Adrenal gland (tissue), 5 donors: ENCODE measurements at regions not wholly inside any gene's neighbourhood (a gene's known extent, or its start where the extent isn't known, plus 50 kb on each side); places are given as distances from the start of the nearest gene placed in this dataset.

Experiments used
- POLR2A ChIP-seq, 2 donors: fragments of 450-650 bp; IDR thresholded peaks; one replicate each; pipeline ENCODE4 v1.6.1; 2017; ENCODE audit warnings: antibody characterized with exemption in 2 of 2, mild to moderate bottlenecking in 2 of 2, moderate library complexity in 1 of 2
- TF ChIP-seq, protein P1 (sequence below), 6 experiments: fragments of 450-650 bp in 4 of 6; fragments of 200-600 bp in 2 of 6; sonication (generic) in 1 of 6; IDR thresholded peaks; 1 replicate in 5 of 6; 2 replicates in 1 of 6; pipeline versions ENCODE4 v1.5.1 to v1.8.0; 2016 to 2021; ENCODE audit warnings: antibody characterized with exemption in 6 of 6, mild to moderate bottlenecking in 2 of 6, moderate library complexity in 1 of 6
- donor health status: DM: no; HTN: no; CAD: no.

DNA sequence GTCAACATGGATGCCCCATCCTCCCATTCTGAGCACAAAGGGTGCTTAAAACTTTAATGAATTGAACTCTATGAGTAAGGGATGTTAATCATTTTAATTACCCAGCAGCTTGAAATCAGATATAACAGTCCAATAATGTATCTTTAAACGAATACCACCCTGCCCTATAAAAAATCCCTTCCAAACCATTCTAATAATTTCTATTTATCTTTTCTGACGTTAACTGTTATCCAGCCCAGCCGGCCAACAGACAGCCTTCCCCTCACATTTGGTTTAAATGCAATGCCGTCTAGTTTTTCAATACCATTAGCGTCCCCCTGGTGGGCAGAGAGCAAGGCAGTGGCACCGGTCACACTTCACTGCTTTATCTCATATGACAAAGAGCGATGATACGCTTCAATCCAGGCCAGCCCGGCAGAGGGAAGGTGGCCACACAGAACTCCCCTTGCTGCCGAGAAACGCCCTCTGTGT lies 402.2 kb upstream of the ZNF507 start:
- TF ChIP-seq, protein P1, sequence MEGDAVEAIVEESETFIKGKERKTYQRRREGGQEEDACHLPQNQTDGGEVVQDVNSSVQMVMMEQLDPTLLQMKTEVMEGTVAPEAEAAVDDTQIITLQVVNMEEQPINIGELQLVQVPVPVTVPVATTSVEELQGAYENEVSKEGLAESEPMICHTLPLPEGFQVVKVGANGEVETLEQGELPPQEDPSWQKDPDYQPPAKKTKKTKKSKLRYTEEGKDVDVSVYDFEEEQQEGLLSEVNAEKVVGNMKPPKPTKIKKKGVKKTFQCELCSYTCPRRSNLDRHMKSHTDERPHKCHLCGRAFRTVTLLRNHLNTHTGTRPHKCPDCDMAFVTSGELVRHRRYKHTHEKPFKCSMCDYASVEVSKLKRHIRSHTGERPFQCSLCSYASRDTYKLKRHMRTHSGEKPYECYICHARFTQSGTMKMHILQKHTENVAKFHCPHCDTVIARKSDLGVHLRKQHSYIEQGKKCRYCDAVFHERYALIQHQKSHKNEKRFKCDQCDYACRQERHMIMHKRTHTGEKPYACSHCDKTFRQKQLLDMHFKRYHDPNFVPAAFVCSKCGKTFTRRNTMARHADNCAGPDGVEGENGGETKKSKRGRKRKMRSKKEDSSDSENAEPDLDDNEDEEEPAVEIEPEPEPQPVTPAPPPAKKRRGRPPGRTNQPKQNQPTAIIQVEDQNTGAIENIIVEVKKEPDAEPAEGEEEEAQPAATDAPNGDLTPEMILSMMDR (IDR thresholded peaks at IDR 0.05) = no peak
- TF ChIP-seq POLR2A (IDR thresholded peaks at IDR 0.05) = no peak
